HL-60 (cell line): ENCODE measurements at regions not wholly inside any gene's neighbourhood (a gene's known extent, or its start where the extent isn't known, plus 50 kb on each side); places are given as distances from the start of the nearest gene placed in this dataset.

Experiments
- DNase-seq, 2 experiments: peaks; one replicate each; pipeline ENCODE4 v3.0.0-alpha.2; 2010 to 2020; ENCODE audit warnings: low read depth in 1 of 2, low spot score in 1 of 2
- H3K27ac ChIP-seq: fragments of 250-450 bp; sonication (Bioruptor Pico); replicated peaks from 2 replicates; pipeline ENCODE4 v1.5.1; 2020; ENCODE audit warnings: mild to moderate bottlenecking, moderate library complexity
- H3K27me3 ChIP-seq: fragments of 250-450 bp; sonication (Bioruptor Pico); 2 replicates; pipeline ENCODE4 v1.5.1; 2021; ENCODE audit warnings: mild to moderate bottlenecking, moderate library complexity; ENCODE audit not compliant: insufficient read depth, poor library complexity, severe bottlenecking
- H3K4me3 ChIP-seq: replicated peaks from 2 replicates; pipeline ENCODE4 v1.5.1; 2011; ENCODE audit warnings: mild to moderate bottlenecking, control low read depth, low read length; ENCODE audit not compliant: insufficient read depth
- CTCF ChIP-seq: IDR thresholded peaks from one replicate; pipeline ENCODE4 v1.5.1; 2011; ENCODE audit warnings: low read length, control low read depth, inconsistent platforms; ENCODE audit not compliant: insufficient read depth
- GABPA ChIP-seq: IDR thresholded peaks from 2 replicates; pipeline ENCODE4 v1.6.1; 2012; ENCODE audit warnings: low read depth
- POLR2AphosphoS5 ChIP-seq: IDR thresholded peaks from 2 replicates; pipeline ENCODE4 v1.6.1; 2012; ENCODE audit warnings: low read depth
- REST ChIP-seq: IDR thresholded peaks from 2 replicates; pipeline ENCODE4 v1.6.1; 2012; ENCODE audit warnings: low read depth; ENCODE audit not compliant: insufficient replicate concordance
- SPI1 ChIP-seq: IDR thresholded peaks from 2 replicates; pipeline ENCODE4 v1.6.1; 2012; ENCODE audit warnings: low read depth, mild to moderate bottlenecking, borderline replicate concordance

GRCh38 chr2:5548991-5549715 lies 143.0 kb upstream of the SOX11 start:
- H3K27me3 ChIP-seq = no peaks in the 10 kb centered on the region
- no peak overlapping the region for H3K27ac ChIP-seq
- H3K4me3 ChIP-seq = no peak overlapping the region
- no peak for TF ChIP-seq SPI1
- no peak for TF ChIP-seq REST
- no peak for TF ChIP-seq GABPA
- no peak for TF ChIP-seq POLR2AphosphoS5
- no peak for TF ChIP-seq CTCF
- no peak for DNase-seq

GRCh38 chr2:5549771-5550170 lies 142.4 kb upstream of the SOX11 start:
- Histone ChIP-seq H3K4me3 (no peak overlapping the region), H3K27ac (no peak overlapping the region), H3K27me3 (no peaks in the 10 kb centered on the region)
- DNase-seq = no peak
- TF ChIP-seq REST (no peak), POLR2AphosphoS5 (no peak)

- no peaks in the 10 kb centered on the region for H3K27me3 ChIP-seq
- H3K4me3 ChIP-seq = no peak overlapping the region
- TF ChIP-seq CTCF (no peak), POLR2AphosphoS5 (no peak), GABPA (no peak), SPI1 (no peak), REST (no peak)
- DNase-seq = no peak
- H3K27ac ChIP-seq = no peak overlapping the region
Measured at GRCh38 chr2:5555636-5556035, 136.5 kb upstream of the SOX11 start.

GRCh38 chr2:5561006-5561405 lies 131.2 kb upstream of the SOX11 start:
- Histone ChIP-seq H3K4me3 (no peak overlapping the region), H3K27me3 (no peaks in the 10 kb centered on the region), H3K27ac (no peak overlapping the region)
- no peak for DNase-seq
- TF ChIP-seq REST = no peak
